GM19239 (cell line): ENCODE measurements at regions not wholly inside any gene's neighbourhood (a gene's known extent, or its start where the extent isn't known, plus 50 kb on each side); places are given as distances from the start of the nearest gene placed in this dataset.
A peak's percentile ranks its signal among the peaks of the same experiment; 100 is the strongest.
"Not testable (repeated sequence)": the region's sequence is repeated elsewhere in the genome, so short reads cannot be mapped to it uniquely, and the experiment has no call there.

Experiments
- DNase-seq: peaks from one replicate; pipeline ENCODE4 v3.0.0; 2011; ENCODE audit warnings: low spot score; ENCODE audit not compliant: insufficient read length
- FAIRE-seq: peaks from 2 replicates; lab custom pipeline; 2011; peaks lifted over from hg19 to GRCh38; lab: Jason Lieb, UNC

- FAIRE-seq (no peak), DNase-seq (no peak)
These were observed 350.9 kb upstream of the POU1F1 start for GRCh38 chr3:87627316-87627715.

- FAIRE-seq, result no peak
These were observed 350.2 kb upstream of the POU1F1 start for GRCh38 chr3:87626546-87626945.

GRCh38 chr3:87625876-87626275 is 349.5 kb upstream of the POU1F1 start:
- DNase-seq (no peak), FAIRE-seq (no peak)

More at GRCh38 chr3:87626546-87626945, 350.2 kb upstream of the POU1F1 start:
- DNase-seq, result no peak

- DNase-seq (no peak), FAIRE-seq (no peak)
These were observed 348.5 kb upstream of the POU1F1 start for GRCh38 chr3:87624860-87625259.

GRCh38 chr3:87621667-87622066 is 345.3 kb upstream of the POU1F1 start:
- FAIRE-seq (peak; percentile 90), DNase-seq (no peak)

- DNase-seq (no peak), FAIRE-seq (no peak)
These were observed 339.1 kb upstream of the POU1F1 start for GRCh38 chr3:87615506-87615905.

GRCh38 chr3:87614998-87615397 is 338.6 kb upstream of the POU1F1 start:
- DNase-seq, result no peak
- FAIRE-seq, result no peak

GRCh38 chr3:87607234-87607633 is 330.9 kb upstream of the POU1F1 start:
- no peak for FAIRE-seq
- DNase-seq, result no peak

GRCh38 chr3:87595798-87596197 is 319.4 kb upstream of the POU1F1 start:
- DNase-seq, result no peak
- no peak for FAIRE-seq

- DNase-seq, result no peak
- FAIRE-seq, result no peak
These were observed 304.9 kb upstream of the POU1F1 start for GRCh38 chr3:87581240-87581639.

GRCh38 chr3:87576752-87577151 is 300.4 kb upstream of the POU1F1 start:
- no peak for FAIRE-seq
- no peak for DNase-seq

GRCh38 chr3:87575550-87575949 is 299.2 kb upstream of the POU1F1 start:
- FAIRE-seq (no peak), DNase-seq (no peak)

- FAIRE-seq (no peak), DNase-seq (no peak)
These were observed 291.9 kb upstream of the POU1F1 start for GRCh38 chr3:87568331-87568730.

- no peak for FAIRE-seq
- no peak for DNase-seq
These were observed 288.1 kb upstream of the POU1F1 start for GRCh38 chr3:87564438-87564837.

- no peak for DNase-seq
These were observed 287.3 kb upstream of the POU1F1 start for GRCh38 chr3:87563712-87564111.

GRCh38 chr3:87558492-87558891 is 282.1 kb upstream of the POU1F1 start:
- no peak for FAIRE-seq
- no peak for DNase-seq

More at GRCh38 chr3:87563712-87564111, 287.3 kb upstream of the POU1F1 start:
- FAIRE-seq, result no peak

- FAIRE-seq, result no peak
These were observed 278.9 kb upstream of the POU1F1 start for GRCh38 chr3:87555290-87555689.

GRCh38 chr3:87553058-87553457 is 276.7 kb upstream of the POU1F1 start:
- DNase-seq, result no peak
- FAIRE-seq, result no peak

More at GRCh38 chr3:87555290-87555689, 278.9 kb upstream of the POU1F1 start:
- no peak for DNase-seq

- FAIRE-seq (no peak), DNase-seq (no peak)
These were observed 274.5 kb upstream of the POU1F1 start for GRCh38 chr3:87550892-87551291.

GRCh38 chr3:87549208-87549607 is 272.8 kb upstream of the POU1F1 start:
- no peak for DNase-seq
- FAIRE-seq, result no peak

GRCh38 chr3:87548271-87548670 is 271.9 kb upstream of the POU1F1 start:
- no peak for FAIRE-seq
- no peak for DNase-seq

- DNase-seq, result no peak
- no peak for FAIRE-seq
These were observed 269.8 kb upstream of the POU1F1 start for GRCh38 chr3:87546216-87546615.

- FAIRE-seq, DNase-seq: not testable (repeated sequence)
These were observed 267.0 kb upstream of the POU1F1 start for GRCh38 chr3:87543408-87543807.
